ENCODE measurements at regions not wholly inside any gene's neighbourhood (a gene's known extent, or its start where the extent isn't known, plus 50 kb on each side); places are given as distances from the start of the nearest gene placed in this dataset.

DNA sequence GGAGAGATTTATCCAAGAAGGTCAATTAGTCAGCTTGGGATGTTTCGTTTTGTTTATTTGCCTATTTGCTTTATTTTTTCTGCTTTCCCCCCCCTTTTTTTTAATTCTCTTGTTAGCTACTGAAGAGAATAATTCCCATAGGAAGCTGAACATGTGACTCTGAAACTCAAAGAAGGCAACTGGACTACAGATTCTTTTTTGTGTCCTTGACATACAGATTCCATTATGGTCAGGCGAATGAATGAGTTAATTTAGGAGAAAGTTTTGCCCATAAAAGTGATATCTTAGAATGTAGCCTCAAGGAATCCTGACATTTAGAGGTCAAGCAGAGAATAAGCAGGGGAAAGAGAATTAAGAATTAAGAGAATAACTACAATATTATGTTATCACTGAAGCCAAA lies 514.2 kb upstream of the LINC00305 start:
- H3K4me2 ChIP-seq (ENCODE audit: insufficient read depth, low read length) = no peak overlapping the region
- WGBS (ENCODE audit: insufficient coverage, low coverage, missing lambda C conversion rate) = 0% methylated on average over 2 of the region's 2 CpGs
- BruUV-seq (replicated peaks) = no TSS peak
- no peaks in the 10 kb centered on the region for H3K79me2 ChIP-seq (ENCODE audit: control insufficient read depth, insufficient read depth, low read length)
- H4K20me1 ChIP-seq (replicated peaks; ENCODE audit: control insufficient read depth, insufficient read depth, low read length) = no peaks in the 10 kb centered on the region
- H3K4me3 ChIP-seq = no peak overlapping the region
- POLR2A ChIA-PET = no interaction called here
- H3K27me3 ChIP-seq (ENCODE audit: control insufficient read depth in 2 of 2, insufficient read depth in 2 of 2, low read length in 2 of 2) = no peaks in the 10 kb centered on the region
- H3K4me1 ChIP-seq (replicated peaks in 1 of 2; ENCODE audit: control insufficient read depth in 2 of 2, insufficient read depth in 2 of 2, low read length in 2 of 2) = no peaks in the 10 kb centered on the region
- in situ Hi-C loops (cut with MboI) (no loop called here), intact Hi-C loops (cut with micrococcal nuclease) (no loop called here)
- DNase-seq (ENCODE audit: extremely low read depth in 1 of 4, low spot score in 3 of 4) = no peak
- H2AFZ ChIP-seq (ENCODE audit: low read depth, low read length) = no peak overlapping the region
- no peaks in the 10 kb centered on the region; the same call in 1 of the 2 replicates for H3K9me3 ChIP-seq (replicated peaks; ENCODE audit: control insufficient read depth, insufficient read depth, low read depth, low read length)
- CTCF ChIA-PET (ENCODE audit: low intra/inter-chr PET ratio) = no interaction called here
- H3K9ac ChIP-seq (ENCODE audit: insufficient read depth in 1 of 2, low read depth in 2 of 2, low read length in 2 of 2) = no peak overlapping the region
- no peak for FAIRE-seq
- H3K36me3 ChIP-seq (ENCODE audit: control insufficient read depth, insufficient read depth, low read length) = no peaks in the 10 kb centered on the region
- ATAC-seq = no peak
- TF ChIP-seq LEF1 (IDR thresholded peaks at IDR 0.05) = no peak
- TF ChIP-seq CREB1 (IDR thresholded peaks at IDR 0.05) = no peak
- TF ChIP-seq CREB1 (CRISPR knock-in tag; IDR thresholded peaks at IDR 0.05) = no peak
- no peak for TF ChIP-seq CREM (IDR thresholded peaks at IDR 0.05; ENCODE audit: low read depth)
- no peak for TF ChIP-seq C11orf30 (IDR thresholded peaks at IDR 0.05; ENCODE audit: low read depth)
- no peak for TF ChIP-seq ZNF589 (CRISPR knock-in tag; IDR thresholded peaks at IDR 0.05; ENCODE audit: low read depth)
- no peak for TF ChIP-seq RAD51 (IDR thresholded peaks at IDR 0.05; ENCODE audit: borderline replicate concordance, low read depth)
- no peak for TF ChIP-seq SAFB2 (IDR thresholded peaks at IDR 0.05; ENCODE audit: borderline replicate concordance, low read depth, low read length, severe bottlenecking)
- no peak for TF ChIP-seq ZBTB26 (CRISPR knock-in tag; IDR thresholded peaks at IDR 0.05)
- no peak for TF ChIP-seq SREBF1 (IDR thresholded peaks at IDR 0.05; ENCODE audit: borderline replicate concordance, low read depth, low read length)
- TF ChIP-seq HDAC3 (IDR thresholded peaks at IDR 0.05; ENCODE audit: borderline replicate concordance, partially characterized antibody) = no peak
- TF ChIP-seq MEIS2 (IDR thresholded peaks at IDR 0.05; ENCODE audit: partially characterized antibody) = no peak
- no peak for TF ChIP-seq TAF1 (IDR thresholded peaks at IDR 0.05; ENCODE audit: control insufficient read depth, extremely low read depth, insufficient read depth, low read length, severe bottlenecking)
- no peak for TF ChIP-seq DMBX1 (CRISPR knock-in tag; IDR thresholded peaks at IDR 0.05; ENCODE audit: borderline replicate concordance)
- TF ChIP-seq PRMT5 (CRISPR knock-in tag; IDR thresholded peaks at IDR 0.05) = no peak
- no peak for TF ChIP-seq HEY1 (CRISPR knock-in tag; IDR thresholded peaks at IDR 0.05; ENCODE audit: borderline replicate concordance)
- no peak for TF ChIP-seq ZNF561 (CRISPR knock-in tag; conservative IDR thresholded peaks at IDR 0.05)
- no peak for TF ChIP-seq ZNF197 (CRISPR knock-in tag; IDR thresholded peaks at IDR 0.05; ENCODE audit: low read depth)
- TF ChIP-seq, protein P1, sequence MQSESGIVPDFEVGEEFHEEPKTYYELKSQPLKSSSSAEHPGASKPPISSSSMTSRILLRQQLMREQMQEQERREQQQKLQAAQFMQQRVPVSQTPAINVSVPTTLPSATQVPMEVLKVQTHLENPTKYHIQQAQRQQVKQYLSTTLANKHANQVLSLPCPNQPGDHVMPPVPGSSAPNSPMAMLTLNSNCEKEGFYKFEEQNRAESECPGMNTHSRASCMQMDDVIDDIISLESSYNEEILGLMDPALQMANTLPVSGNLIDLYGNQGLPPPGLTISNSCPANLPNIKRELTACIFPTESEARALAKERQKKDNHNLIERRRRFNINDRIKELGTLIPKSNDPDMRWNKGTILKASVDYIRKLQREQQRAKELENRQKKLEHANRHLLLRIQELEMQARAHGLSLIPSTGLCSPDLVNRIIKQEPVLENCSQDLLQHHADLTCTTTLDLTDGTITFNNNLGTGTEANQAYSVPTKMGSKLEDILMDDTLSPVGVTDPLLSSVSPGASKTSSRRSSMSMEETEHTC (IDR thresholded peaks at IDR 0.05) = no peak
- no peak for TF ChIP-seq NFIX (CRISPR knock-in tag; IDR thresholded peaks at IDR 0.05; ENCODE audit: low read depth)
- no peak for TF ChIP-seq RFX5 (IDR thresholded peaks at IDR 0.05; ENCODE audit: low read depth, low read length)
- no peaks in the 10 kb centered on the region for H3K9me1 ChIP-seq (ENCODE audit: control insufficient read depth, insufficient read depth, low read length)
- H3K27ac ChIP-seq (ENCODE audit: extremely low read depth, low read depth, low read length) = no peak overlapping the region

Data from K562 (cell line).